CD1c-positive myeloid dendritic cell (primary cell): ENCODE measurements at regions not wholly inside any gene's neighbourhood (a gene's known extent, or its start where the extent isn't known, plus 50 kb on each side); places are given as distances from the start of the nearest gene placed in this dataset.
"Not testable (repeated sequence)": the region's sequence is repeated elsewhere in the genome, so short reads cannot be mapped to it uniquely, and the experiment has no call there.

Source experiments
- DNase-seq: peaks from one replicate; pipeline ENCODE4 v3.0.0-alpha.2; 2016; ENCODE audit errors: extremely low spot score

GRCh38 chr12:85573635-85574214 lies 262.5 kb downstream of the RASSF9 start:
- DNase-seq: no peak

GRCh38 chr12:85574291-85574690 lies 261.9 kb downstream of the RASSF9 start:
- no peak for DNase-seq

- peak; percentile 33 for DNase-seq
These were observed 260.8 kb downstream of the RASSF9 start for GRCh38 chr12:85575120-85576096.

GRCh38 chr12:85580562-85581168 lies 255.5 kb downstream of the RASSF9 start:
- DNase-seq: no peak

GRCh38 chr12:85587158-85587557 lies 249.1 kb downstream of the RASSF9 start:
- no peak for DNase-seq

GRCh38 chr12:85588221-85588620 lies 248.0 kb downstream of the RASSF9 start:
- DNase-seq: no peak

DNA sequence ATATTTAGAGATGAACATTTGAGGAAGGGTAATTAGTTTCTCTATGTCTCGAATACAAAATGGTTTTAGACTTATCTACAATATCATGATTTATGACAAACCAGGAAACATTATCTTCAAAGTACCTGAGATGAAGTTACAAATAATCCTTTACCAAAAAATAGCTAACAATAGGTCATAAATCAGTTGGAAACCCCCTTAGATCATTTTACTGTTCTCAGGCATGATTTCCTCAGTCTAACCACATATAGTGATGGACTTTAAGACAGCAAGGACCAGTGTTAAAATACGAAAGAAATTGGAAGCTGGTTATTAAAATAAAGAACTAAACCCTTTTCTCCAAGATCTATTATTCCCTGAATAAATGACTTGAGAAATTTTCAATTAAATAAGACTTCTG lies 235.4 kb downstream of the RASSF9 start:
- DNase-seq: no peak

- DNase-seq: no peak
These were observed 232.7 kb downstream of the RASSF9 start for GRCh38 chr12:85603556-85603955.

- DNase-seq: no peak
These were observed 229.8 kb downstream of the RASSF9 start for GRCh38 chr12:85606455-85606854.

- no peak for DNase-seq
These were observed 226.4 kb downstream of the RASSF9 start for GRCh38 chr12:85609778-85610177.

GRCh38 chr12:85610194-85610593 lies 226.0 kb downstream of the RASSF9 start:
- DNase-seq: no peak

DNA sequence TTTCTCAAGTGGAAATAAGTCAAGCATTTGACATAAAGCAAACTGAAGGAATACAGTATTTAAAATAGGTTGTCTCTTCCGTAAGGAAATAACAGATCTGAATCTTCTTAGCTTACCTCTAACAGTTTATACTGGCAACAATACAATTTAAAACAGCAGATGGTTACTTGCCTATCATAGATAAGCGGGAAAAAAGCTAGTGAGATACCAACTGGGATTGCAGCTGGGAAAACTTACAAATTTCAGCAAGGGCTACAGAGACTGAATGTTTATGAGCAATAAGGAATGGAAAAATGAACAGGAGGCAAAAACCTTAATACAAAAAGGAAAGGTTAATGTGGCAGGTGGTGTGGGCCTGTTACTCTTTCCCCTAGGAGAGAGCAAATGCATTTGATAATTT lies 220.0 kb downstream of the RASSF9 start:
- no peak for DNase-seq

DNA sequence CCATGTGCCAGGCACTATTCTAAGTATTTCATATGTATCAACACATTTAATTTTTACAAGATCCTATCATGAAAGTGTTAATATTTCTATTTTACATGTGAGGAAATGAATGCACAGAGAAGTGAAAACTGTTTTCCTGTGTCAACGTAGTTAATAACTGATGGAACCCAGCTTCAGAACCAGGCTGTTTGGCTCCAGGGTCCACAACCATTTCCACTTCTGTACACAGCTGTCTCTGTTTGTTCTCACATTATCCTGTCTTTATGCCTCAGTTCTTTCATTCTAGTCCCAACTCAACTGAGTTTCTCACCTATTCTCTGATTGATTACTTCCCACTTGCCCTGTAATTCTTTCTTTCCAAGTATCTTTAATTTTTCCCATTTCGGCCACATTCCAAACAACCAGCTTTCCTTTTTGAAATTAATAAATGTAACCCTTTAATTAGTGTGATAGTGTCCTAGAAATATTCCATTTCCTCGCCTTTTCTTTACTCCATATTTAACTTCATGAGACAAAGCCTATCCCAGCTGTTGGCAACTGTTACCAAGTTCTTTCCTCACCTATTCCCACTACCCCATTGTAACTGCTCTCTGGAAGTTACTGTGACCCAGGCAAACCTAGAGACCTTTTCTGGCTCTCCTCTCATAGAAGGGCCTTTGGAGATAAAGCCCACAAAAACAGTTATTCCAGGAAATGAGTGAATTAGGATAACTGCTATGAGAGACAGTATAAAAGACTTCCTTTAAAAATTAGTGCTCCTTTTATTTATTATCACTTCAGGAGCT lies 218.7 kb downstream of the RASSF9 start:
- no peak for DNase-seq

DNA sequence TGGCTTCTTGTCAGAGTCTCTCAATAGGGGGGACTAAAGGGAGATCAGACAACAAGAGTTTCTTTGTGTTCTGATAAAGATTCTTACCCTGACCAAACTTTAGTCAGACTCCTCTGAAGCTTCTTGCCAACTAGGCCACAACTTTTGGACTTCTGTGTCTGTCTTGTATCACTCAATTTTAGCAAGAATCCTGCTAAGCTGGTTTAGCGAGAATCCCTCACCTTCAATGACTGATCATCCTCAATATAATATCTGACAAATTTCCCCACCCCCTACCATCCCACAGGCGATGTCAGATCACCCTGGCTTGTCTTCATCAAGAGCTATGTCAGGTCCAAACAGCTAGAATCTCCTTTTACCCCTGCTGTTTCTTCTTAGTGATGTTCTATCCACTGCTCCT lies 215.2 kb downstream of the RASSF9 start:
- no peak for DNase-seq

DNA sequence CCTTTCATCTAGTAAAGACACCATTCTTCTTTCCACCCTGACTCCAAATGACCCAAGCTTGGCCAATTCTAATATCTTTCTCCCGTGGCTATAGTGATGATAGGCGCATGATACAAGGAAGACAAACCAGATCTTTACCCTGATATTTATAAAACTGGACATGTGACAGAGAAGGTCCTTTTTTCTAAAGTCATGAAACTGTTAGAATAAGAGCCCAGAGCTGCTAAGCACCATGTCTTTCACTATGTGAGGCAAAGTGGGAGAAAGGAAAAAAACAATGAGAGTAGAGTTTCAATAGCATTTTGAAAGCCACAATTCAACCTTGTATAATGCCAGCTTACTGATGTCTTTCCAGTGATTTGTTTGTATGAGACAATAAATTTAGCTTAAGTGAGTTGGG lies 212.4 kb downstream of the RASSF9 start:
- no peak for DNase-seq

DNA sequence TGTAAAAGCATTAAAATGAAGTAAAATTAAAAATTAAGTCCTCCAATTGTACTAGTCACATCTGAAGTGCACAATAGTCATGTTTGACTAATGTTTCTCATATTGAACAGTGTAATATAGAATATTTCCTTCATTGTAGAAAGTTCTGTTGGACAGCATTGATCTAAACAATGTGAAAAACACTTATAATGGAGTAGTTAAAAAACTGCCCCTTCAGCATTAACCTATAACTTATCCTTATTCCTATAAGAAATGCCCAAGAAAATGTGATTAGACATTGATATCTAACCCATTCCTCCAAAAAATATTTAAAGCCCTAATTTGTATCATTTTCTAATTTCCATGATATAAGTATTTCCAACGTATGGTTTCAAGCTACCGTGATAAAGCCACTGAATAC lies 210.7 kb downstream of the RASSF9 start:
- no peak for DNase-seq

DNA sequence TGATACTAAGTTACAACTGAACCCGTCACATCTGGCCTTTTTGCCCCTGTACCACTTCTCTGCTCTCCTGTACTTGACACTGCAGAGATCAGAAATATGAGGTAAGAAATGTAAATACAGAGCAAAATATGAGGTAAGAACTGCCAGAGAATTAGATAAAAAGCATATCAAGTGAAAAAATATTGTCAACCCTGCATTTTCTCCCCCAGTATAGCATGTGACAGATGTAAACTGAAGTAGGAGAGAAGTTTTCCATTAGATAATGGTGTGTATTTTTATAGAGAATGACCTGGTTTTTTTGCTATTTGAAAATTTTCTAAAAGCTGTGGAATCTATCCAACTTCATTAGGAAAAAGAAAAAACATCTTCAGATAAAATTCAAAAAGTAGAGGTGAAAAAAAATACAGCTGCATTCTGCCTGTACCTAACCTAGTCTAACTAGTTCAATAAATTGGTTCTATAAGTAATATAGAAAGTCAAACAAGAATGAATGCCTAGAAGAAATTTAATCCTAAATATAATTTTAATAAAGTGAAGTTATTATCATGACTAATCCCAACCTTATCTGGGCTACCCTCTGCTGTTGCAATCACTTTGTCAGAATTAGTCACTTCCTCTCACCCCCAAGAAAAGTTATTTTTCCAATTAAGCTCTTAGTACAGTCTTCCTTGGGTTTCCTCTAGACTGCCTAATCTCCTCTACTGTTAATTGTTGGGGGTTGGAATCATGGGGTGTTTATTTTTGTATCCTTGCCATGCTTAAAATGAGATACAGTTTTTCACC lies 210.0 kb downstream of the RASSF9 start:
- DNase-seq: peak; percentile 18

GRCh38 chr12:85626784-85627171 lies 209.4 kb downstream of the RASSF9 start:
- no peak for DNase-seq

GRCh38 chr12:85627584-85627983 lies 208.6 kb downstream of the RASSF9 start:
- DNase-seq: no peak

DNA sequence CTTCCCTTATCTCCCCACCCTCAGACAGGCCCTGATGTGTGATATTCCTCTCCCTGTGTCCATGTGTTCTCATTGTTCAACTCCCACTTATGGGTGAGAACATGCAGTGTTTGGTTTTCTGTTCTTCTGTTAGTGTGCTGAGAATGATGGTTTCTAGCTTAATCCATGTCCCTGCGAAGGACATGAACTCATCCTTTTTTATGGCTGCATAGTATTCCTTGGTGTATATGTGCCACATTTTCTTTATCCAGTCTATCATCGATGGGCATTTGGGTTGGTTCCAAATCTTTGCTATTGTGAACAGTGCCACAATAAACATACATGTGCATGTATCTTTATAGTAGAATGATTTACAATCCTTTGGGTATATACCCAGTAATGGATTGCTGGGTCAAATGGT lies 207.6 kb downstream of the RASSF9 start:
- not testable (repeated sequence) for DNase-seq

GRCh38 chr12:85630851-85631250 lies 205.4 kb downstream of the RASSF9 start:
- DNase-seq: no peak
